ENCODE measurements at regions not wholly inside any gene's neighbourhood (a gene's known extent, or its start where the extent isn't known, plus 50 kb on each side); places are given as distances from the start of the nearest gene placed in this dataset.
"Not testable (repeated sequence)": the region's sequence is repeated elsewhere in the genome, so short reads cannot be mapped to it uniquely, and the experiment has no call there.

GRCh38 chr1:238648296-238648695 is 738.1 kb upstream of the CHRM3 start:
- no peak for DNase-seq

- DNase-seq: peak; percentile 29
Observed at GRCh38 chr1:238647877-238648276, 738.5 kb upstream of the CHRM3 start.

- DNase-seq: peak; percentile 4
Observed at GRCh38 chr1:238642231-238642630, 744.1 kb upstream of the CHRM3 start.

- DNase-seq: no peak
Observed at GRCh38 chr1:238639861-238640260, 746.5 kb upstream of the CHRM3 start.

GRCh38 chr1:238628110-238628509 is 737.4 kb upstream of the ZP4 start:
- no peak for DNase-seq

GRCh38 chr1:238624776-238625175 is 734.1 kb upstream of the ZP4 start:
- no peak for DNase-seq

- DNase-seq: no peak
Observed at GRCh38 chr1:238621405-238621804, 730.7 kb upstream of the ZP4 start.

- no peak for DNase-seq
Observed at GRCh38 chr1:238619652-238620051, 728.9 kb upstream of the ZP4 start.

- no peak for DNase-seq
Observed at GRCh38 chr1:238611406-238611805, 720.7 kb upstream of the ZP4 start.

GRCh38 chr1:238608144-238608543 is 717.4 kb upstream of the ZP4 start:
- no peak for DNase-seq

GRCh38 chr1:238606896-238607295 is 716.2 kb upstream of the ZP4 start:
- DNase-seq: no peak

- no peak for DNase-seq
Observed at GRCh38 chr1:238606457-238606856, 715.7 kb upstream of the ZP4 start.

GRCh38 chr1:238604357-238604756 is 713.6 kb upstream of the ZP4 start:
- no peak for DNase-seq

GRCh38 chr1:238601604-238602003 is 710.9 kb upstream of the ZP4 start:
- DNase-seq: not testable (repeated sequence)

- no peak for DNase-seq
Observed at GRCh38 chr1:238596703-238597102, 706.0 kb upstream of the ZP4 start.

GRCh38 chr1:238592621-238593020 is 701.9 kb upstream of the ZP4 start:
- peak; percentile 66 for DNase-seq

GRCh38 chr1:238589843-238590435 is 699.2 kb upstream of the ZP4 start:
- DNase-seq: no peak

GRCh38 chr1:238582816-238583215 is 692.1 kb upstream of the ZP4 start:
- no peak for DNase-seq

- no peak for DNase-seq
Observed at GRCh38 chr1:238581332-238581731, 690.6 kb upstream of the ZP4 start.

GRCh38 chr1:238568735-238569134 is 678.0 kb upstream of the ZP4 start:
- DNase-seq: no peak

GRCh38 chr1:238562341-238562740 is 671.6 kb upstream of the ZP4 start:
- no peak for DNase-seq

GRCh38 chr1:238558746-238559145 is 668.0 kb upstream of the ZP4 start:
- no peak for DNase-seq

GRCh38 chr1:238558156-238558555 is 667.4 kb upstream of the ZP4 start:
- no peak for DNase-seq

GRCh38 chr1:238552271-238552670 is 661.5 kb upstream of the ZP4 start:
- DNase-seq: peak; percentile 12

GRCh38 chr1:238549137-238549536 is 658.4 kb upstream of the ZP4 start:
- DNase-seq: no peak
